Left lung (tissue), 4 donors: ENCODE measurements at regions not wholly inside any gene's neighbourhood (a gene's known extent, or its start where the extent isn't known, plus 50 kb on each side); places are given as distances from the start of the nearest gene placed in this dataset.
"Not testable (repeated sequence)": the region's sequence is repeated elsewhere in the genome, so short reads cannot be mapped to it uniquely, and the experiment has no call there.

ENCODE experiments used
- ATAC-seq: fragments of 200-7000 bp; cut with Tn5 transposase; one replicate; pipeline ENCODE4 v1.9.1; 2020; ENCODE audit warnings: moderate library complexity
- DNase-seq, 4 donors: peaks; one replicate each; pipeline ENCODE4 v3.0.0-alpha.2; 2013 to 2020
- H3K27ac ChIP-seq, 2 donors: fragments of 200-600 bp; sonication (generic) in 1 of 2; one replicate each; pipeline versions ENCODE4 v1.5.0 to v1.8.0; 2020 to 2021
- H3K27me3 ChIP-seq, 2 donors: fragments of 200-600 bp; sonication (generic) in 1 of 2; one replicate each; pipeline versions ENCODE4 v1.5.0 to v1.8.0; 2020 to 2021
- H3K36me3 ChIP-seq, 2 donors: fragments of 200-600 bp; sonication (generic) in 1 of 2; one replicate each; pipeline versions ENCODE4 v1.5.0 to v1.8.0; 2020 to 2021
- H3K4me1 ChIP-seq, 2 donors: fragments of 200-600 bp; one replicate each; pipeline ENCODE4 v1.8.0; 2021
- H3K4me3 ChIP-seq, 2 donors: fragments of 200-600 bp; sonication (generic) in 1 of 2; one replicate each; pipeline versions ENCODE4 v1.5.0 to v1.8.0; 2020 to 2021; ENCODE audit warnings: mild to moderate bottlenecking in 1 of 2
- H3K9me3 ChIP-seq, 2 donors: fragments of 200-600 bp; sonication (generic) in 1 of 2; one replicate each; pipeline versions ENCODE4 v1.5.0 to v1.8.0; 2020 to 2021
- intact Hi-C, 2 donors: fragments of 100-400 bp; cut with DNase I; formaldehyde crosslinking; loops; one replicate each; pipeline versions ENCODE4 v1.11.2 to v1.14.2; 2022
- TF ChIP-seq, protein P1 (sequence below), 2 donors: fragments of 200-600 bp; sonication (generic) in 1 of 2; IDR thresholded peaks; one replicate each; pipeline versions ENCODE4 v1.5.0 to v1.8.0; 2021; ENCODE audit warnings: antibody characterized with exemption in 2 of 2
- donor health status: DM: no; HTN: yes; CAD: no.
- donor health status: DM: no; HTN: no; CAD: no.

DNA sequence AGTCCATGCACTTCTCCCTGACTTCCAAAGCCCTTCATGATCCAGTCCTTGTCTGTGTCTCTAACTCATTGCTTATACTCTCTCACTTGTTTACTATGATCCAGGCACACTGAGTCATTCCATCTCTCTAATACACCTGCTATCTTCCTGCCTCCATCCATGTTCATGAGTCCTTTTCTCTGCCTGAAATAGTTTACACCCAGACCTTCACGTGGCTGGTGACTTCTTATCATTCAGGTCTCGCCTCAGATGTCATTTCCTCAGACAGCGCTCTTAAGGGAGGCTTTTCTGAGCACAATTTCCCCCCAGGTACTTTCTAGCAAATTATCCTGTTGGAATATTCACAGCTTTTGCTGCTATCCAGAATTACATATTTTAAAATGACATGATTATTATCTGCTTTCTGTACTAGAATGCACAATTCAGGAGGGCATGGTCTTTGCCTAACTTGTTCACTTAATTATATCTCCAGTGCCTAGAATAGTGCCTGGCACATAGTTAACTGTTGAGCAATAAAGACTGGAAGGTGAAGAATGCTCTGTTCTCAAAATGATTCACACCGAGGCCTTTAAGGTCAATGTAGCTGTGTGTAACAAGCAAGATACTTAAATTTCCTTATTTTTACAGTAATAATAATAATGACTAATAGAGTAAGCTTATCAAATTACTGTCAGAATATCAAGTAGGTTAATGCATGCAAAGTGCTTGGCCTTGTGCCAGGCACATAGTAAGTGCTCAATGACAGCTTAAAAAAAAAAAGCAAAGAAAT, 183.7 kb upstream of the SPRY2 start:
- no peaks in the 10 kb centered on the region for H3K9me3 ChIP-seq
- H3K4me1 ChIP-seq: no peaks in the 10 kb centered on the region
- TF ChIP-seq, protein P1, sequence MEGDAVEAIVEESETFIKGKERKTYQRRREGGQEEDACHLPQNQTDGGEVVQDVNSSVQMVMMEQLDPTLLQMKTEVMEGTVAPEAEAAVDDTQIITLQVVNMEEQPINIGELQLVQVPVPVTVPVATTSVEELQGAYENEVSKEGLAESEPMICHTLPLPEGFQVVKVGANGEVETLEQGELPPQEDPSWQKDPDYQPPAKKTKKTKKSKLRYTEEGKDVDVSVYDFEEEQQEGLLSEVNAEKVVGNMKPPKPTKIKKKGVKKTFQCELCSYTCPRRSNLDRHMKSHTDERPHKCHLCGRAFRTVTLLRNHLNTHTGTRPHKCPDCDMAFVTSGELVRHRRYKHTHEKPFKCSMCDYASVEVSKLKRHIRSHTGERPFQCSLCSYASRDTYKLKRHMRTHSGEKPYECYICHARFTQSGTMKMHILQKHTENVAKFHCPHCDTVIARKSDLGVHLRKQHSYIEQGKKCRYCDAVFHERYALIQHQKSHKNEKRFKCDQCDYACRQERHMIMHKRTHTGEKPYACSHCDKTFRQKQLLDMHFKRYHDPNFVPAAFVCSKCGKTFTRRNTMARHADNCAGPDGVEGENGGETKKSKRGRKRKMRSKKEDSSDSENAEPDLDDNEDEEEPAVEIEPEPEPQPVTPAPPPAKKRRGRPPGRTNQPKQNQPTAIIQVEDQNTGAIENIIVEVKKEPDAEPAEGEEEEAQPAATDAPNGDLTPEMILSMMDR (IDR thresholded peaks at IDR 0.05): no peak
- ATAC-seq (no peak), DNase-seq (no peak)
- no peak overlapping the region for H3K27ac ChIP-seq
- intact Hi-C loops: no loop called here
- H3K36me3 ChIP-seq: no peaks in the 10 kb centered on the region
- no peak overlapping the region for H3K4me3 ChIP-seq
- H3K27me3 ChIP-seq: no peaks in the 10 kb centered on the region

DNA sequence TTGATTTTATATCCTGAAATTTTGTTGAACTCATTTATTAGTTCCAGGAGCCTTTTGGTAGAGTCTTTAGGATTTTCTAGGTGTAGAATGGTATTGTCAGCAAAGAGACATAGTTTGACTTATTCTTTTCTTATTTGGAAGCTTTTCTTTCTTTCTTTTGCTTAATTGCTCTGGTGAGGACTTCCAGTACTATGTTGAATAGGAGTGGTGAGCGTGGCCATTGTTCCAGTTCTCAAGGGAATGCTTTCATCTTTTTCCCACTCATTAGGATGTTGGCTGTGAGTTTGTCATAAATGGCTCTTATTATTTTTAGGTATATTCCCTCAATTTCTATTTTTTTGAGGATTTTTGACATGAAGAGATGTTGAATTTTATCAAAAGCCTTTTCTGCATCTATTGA, 182.2 kb upstream of the SPRY2 start:
- DNase-seq (no peak), ATAC-seq (no peak)
- Histone ChIP-seq H3K36me3 (no peaks in the 10 kb centered on the region), H3K27ac (no peak overlapping the region), H3K27me3 (no peaks in the 10 kb centered on the region), H3K4me3 (no peak overlapping the region), H3K9me3 (peaks cover 0 to 2% of the 10 kb centered on the region in 2 donors), H3K4me1 (no peaks in the 10 kb centered on the region)
- TF ChIP-seq, protein P1 (IDR thresholded peaks at IDR 0.05): no peak
- intact Hi-C loops: no loop called here

DNA sequence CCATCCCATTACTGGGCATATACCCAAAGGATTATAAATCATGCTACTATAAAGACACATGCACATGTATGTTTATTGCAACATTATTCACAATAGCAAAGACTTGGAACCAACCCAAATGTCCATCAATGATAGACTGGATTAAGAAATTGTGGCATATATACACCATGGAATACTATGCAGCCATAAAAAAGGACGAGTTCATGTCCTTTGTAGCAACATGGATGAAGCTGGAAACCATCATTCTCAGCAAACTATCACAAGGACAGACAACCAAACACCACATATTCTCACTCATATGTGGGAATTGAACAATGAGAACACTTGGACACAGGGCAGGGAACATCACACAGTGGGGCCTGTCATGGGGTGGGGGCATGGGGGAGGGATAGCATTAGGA, 181.5 kb upstream of the SPRY2 start:
- intact Hi-C loops, H3K4me3 ChIP-seq, DNase-seq, H3K36me3 ChIP-seq, H3K27me3 ChIP-seq, H3K27ac ChIP-seq, H3K9me3 ChIP-seq, H3K4me1 ChIP-seq, ATAC-seq: not testable (repeated sequence)

DNA sequence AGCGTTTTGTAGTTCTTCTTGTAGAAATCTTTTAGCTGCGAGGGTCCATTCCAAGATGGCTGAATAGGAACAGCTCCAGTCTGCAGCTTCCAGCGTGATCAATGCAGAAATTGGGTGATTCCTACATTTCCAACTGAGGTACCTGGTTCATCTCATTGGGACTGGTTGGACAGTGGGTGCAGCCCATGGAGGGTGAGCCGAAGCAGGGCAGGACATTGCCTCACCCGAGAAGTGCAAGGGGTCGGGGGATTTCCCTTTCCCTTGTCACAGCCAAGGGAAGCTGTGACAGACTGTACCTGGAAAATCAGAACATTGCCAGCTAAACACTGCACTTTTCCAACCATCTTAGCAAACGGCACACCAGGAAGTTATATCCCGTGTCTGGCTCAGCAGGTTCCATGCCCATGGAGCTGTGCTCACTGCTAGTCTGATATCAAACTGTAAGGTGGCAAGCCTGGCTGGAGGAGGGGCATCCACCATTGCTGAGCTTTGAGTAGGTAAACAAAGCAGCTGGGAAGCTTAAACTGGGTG, 176.0 kb upstream of the SPRY2 start:
- H3K4me1 ChIP-seq: no peaks in the 10 kb centered on the region
- no peaks in the 10 kb centered on the region for H3K36me3 ChIP-seq
- H3K27me3 ChIP-seq: no peaks in the 10 kb centered on the region
- ATAC-seq: no peak
- H3K4me3 ChIP-seq: no peak overlapping the region
- TF ChIP-seq, protein P1 (IDR thresholded peaks at IDR 0.05): no peak
- DNase-seq: no peak
- H3K9me3 ChIP-seq: peaks cover 0 to 11% of the 10 kb centered on the region in 2 donors
- H3K27ac ChIP-seq: no peak overlapping the region
- intact Hi-C loops: no loop called here

DNA sequence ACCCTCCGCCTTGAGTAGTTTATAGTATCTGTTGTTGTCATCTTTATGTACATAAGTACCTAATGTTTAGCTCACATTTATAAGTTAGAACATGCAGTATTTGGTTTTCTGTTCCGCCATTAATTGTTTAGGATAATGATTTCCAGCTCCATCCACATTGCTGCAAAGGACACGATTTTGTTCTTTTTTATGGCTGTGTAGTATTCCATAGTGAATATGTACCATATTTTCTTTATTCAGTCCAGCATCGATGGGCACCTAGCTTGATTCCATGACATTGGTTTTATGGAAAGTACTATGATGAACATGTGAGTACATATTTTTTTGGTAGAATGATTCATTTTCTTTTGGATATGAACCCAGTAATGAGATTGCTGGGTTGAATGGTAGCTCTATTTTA, 174.4 kb upstream of the SPRY2 start:
- no peaks in the 10 kb centered on the region for H3K36me3 ChIP-seq
- no peak for DNase-seq
- peaks cover 0 to 11% of the 10 kb centered on the region in 2 donors for H3K9me3 ChIP-seq
- no peaks in the 10 kb centered on the region for H3K4me1 ChIP-seq
- no peaks in the 10 kb centered on the region for H3K27me3 ChIP-seq
- ATAC-seq: no peak
- no peak overlapping the region for H3K4me3 ChIP-seq
- intact Hi-C loops: no loop called here
- TF ChIP-seq, protein P1 (IDR thresholded peaks at IDR 0.05): no peak
- no peak overlapping the region for H3K27ac ChIP-seq
